Fibroblast of upper back skin (primary cell): ENCODE measurements at regions not wholly inside any gene's neighbourhood (a gene's known extent, or its start where the extent isn't known, plus 50 kb on each side); places are given as distances from the start of the nearest gene placed in this dataset.
A peak's percentile ranks its signal among the peaks of the same experiment; 100 is the strongest.
"Not testable (repeated sequence)": the region's sequence is repeated elsewhere in the genome, so short reads cannot be mapped to it uniquely, and the experiment has no call there.

Experiments
- DNase-seq: peaks from one replicate; pipeline ENCODE4 v3.0.0-alpha.2; 2013

GRCh38 chr7:68038621-68039314 lies 1042.1 kb downstream of the TYW1 start:
- peak; percentile 65 for DNase-seq

- DNase-seq = no peak
Measured at GRCh38 chr7:68041554-68041953, 1044.9 kb downstream of the TYW1 start.

GRCh38 chr7:68043546-68043945 lies 1046.9 kb downstream of the TYW1 start:
- DNase-seq = no peak

- no peak for DNase-seq
Measured at GRCh38 chr7:68050627-68051026, 1054.0 kb downstream of the TYW1 start.

GRCh38 chr7:68058014-68058413 lies 1061.4 kb downstream of the TYW1 start:
- no peak for DNase-seq

GRCh38 chr7:68063171-68063570 lies 1066.5 kb downstream of the TYW1 start:
- peak; percentile 9 for DNase-seq

- no peak for DNase-seq
Measured at GRCh38 chr7:68065581-68065980, 1068.9 kb downstream of the TYW1 start.

- DNase-seq = no peak
Measured at GRCh38 chr7:68067845-68068244, 1071.2 kb downstream of the TYW1 start.

- DNase-seq = no peak
Measured at GRCh38 chr7:68070992-68071391, 1074.4 kb downstream of the TYW1 start.

GRCh38 chr7:68073701-68074100 lies 1077.1 kb downstream of the TYW1 start:
- DNase-seq = no peak

- no peak for DNase-seq
Measured at GRCh38 chr7:68074242-68074641, 1077.6 kb downstream of the TYW1 start.

GRCh38 chr7:68078157-68078710 lies 1081.6 kb downstream of the TYW1 start:
- DNase-seq = no peak

GRCh38 chr7:68082066-68082960 lies 1085.7 kb downstream of the TYW1 start:
- DNase-seq = not testable (repeated sequence)

- DNase-seq = not testable (repeated sequence)
Measured at GRCh38 chr7:68082961-68083657, 1086.5 kb downstream of the TYW1 start.

GRCh38 chr7:68087401-68087800 lies 1090.8 kb downstream of the TYW1 start:
- DNase-seq = no peak

- DNase-seq = no peak
Measured at GRCh38 chr7:68088879-68089278, 1092.2 kb downstream of the TYW1 start.

- DNase-seq = not testable (repeated sequence)
Measured at GRCh38 chr7:68090256-68090655, 1093.6 kb downstream of the TYW1 start.

- no peak for DNase-seq
Measured at GRCh38 chr7:68103319-68103718, 1106.7 kb downstream of the TYW1 start.

GRCh38 chr7:68107261-68107660 lies 1110.6 kb downstream of the TYW1 start:
- peak; percentile 59 for DNase-seq

GRCh38 chr7:68107968-68108367 lies 1111.3 kb downstream of the TYW1 start:
- DNase-seq = peak; percentile 90

- DNase-seq = no peak
Measured at GRCh38 chr7:68109299-68109698, 1112.7 kb downstream of the TYW1 start.

- no peak for DNase-seq
Measured at GRCh38 chr7:68119411-68119810, 1122.8 kb downstream of the TYW1 start.

- DNase-seq = no peak
Measured at GRCh38 chr7:68121056-68121455, 1124.4 kb downstream of the TYW1 start.
